Neural crest cell (in vitro differentiated cells): ENCODE measurements at regions not wholly inside any gene's neighbourhood (a gene's known extent, or its start where the extent isn't known, plus 50 kb on each side); places are given as distances from the start of the nearest gene placed in this dataset.

Source experiments
- DNase-seq: peaks from one replicate; pipeline ENCODE4 v3.0.0; 2021; ENCODE audit warnings: low read depth, mixed read lengths, low spot score
- H3K27ac Mint-ChIP-seq: one replicate; pipeline ENCODE4 v1.8.0; 2021; ENCODE audit warnings: mild to moderate bottlenecking, mixed read lengths; ENCODE audit not compliant: unreplicated experiment
- H3K27me3 Mint-ChIP-seq: 2 replicates; pipeline ENCODE4 v1.8.0; 2021; ENCODE audit warnings: low read depth, mild to moderate bottlenecking, mixed read lengths
- H3K36me3 Mint-ChIP-seq: 2 replicates; pipeline ENCODE4 v1.8.0; 2021; ENCODE audit warnings: low read depth, mild to moderate bottlenecking, mixed read lengths
- H3K4me1 Mint-ChIP-seq: 2 replicates; pipeline ENCODE4 v1.8.0; 2021; ENCODE audit warnings: mixed read lengths
- H3K4me3 Mint-ChIP-seq: one replicate; pipeline ENCODE4 v1.8.0; 2021; ENCODE audit warnings: mild to moderate bottlenecking, mixed read lengths
- H3K9me3 Mint-ChIP-seq: 2 replicates; pipeline ENCODE4 v1.8.0; 2021; ENCODE audit warnings: mixed read lengths
- CTCF ChIP-seq: fragments of 200-600 bp; sonication (generic); conservative IDR thresholded peaks from 2 replicates; pipeline ENCODE4 v1.5.0; 2021; ENCODE audit warnings: antibody characterized with exemption, mild to moderate bottlenecking

GRCh38 chr15:95182091-95182490, 950.7 kb downstream of the MCTP2 start:
- Mint-ChIP-seq H3K27me3 (no peaks in the 10 kb centered on the region), H3K27ac (no peak overlapping the region), H3K4me3 (no peak overlapping the region), H3K9me3 (peaks cover 15% of the 10 kb centered on the region), H3K36me3 (peaks cover 19% of the 10 kb centered on the region), H3K4me1 (no peaks in the 10 kb centered on the region)
- TF ChIP-seq CTCF: no peak
- no peak for DNase-seq

GRCh38 chr15:95192923-95193322, 961.6 kb downstream of the MCTP2 start:
- no peak for TF ChIP-seq CTCF
- Mint-ChIP-seq H3K4me3 (no peak overlapping the region), H3K9me3 (peaks cover 13% of the 10 kb centered on the region), H3K27ac (no peak overlapping the region), H3K27me3 (no peaks in the 10 kb centered on the region), H3K4me1 (peaks cover 12% of the 10 kb centered on the region), H3K36me3 (peaks cover 9% of the 10 kb centered on the region)
- no peak for DNase-seq

GRCh38 chr15:95194746-95195145, 963.4 kb downstream of the MCTP2 start:
- peaks cover 4% of the 10 kb centered on the region for H3K36me3 Mint-ChIP-seq
- H3K4me3 Mint-ChIP-seq: no peak overlapping the region
- peaks cover 12% of the 10 kb centered on the region for H3K4me1 Mint-ChIP-seq
- no peak for DNase-seq
- H3K9me3 Mint-ChIP-seq: peaks cover 5% of the 10 kb centered on the region
- H3K27ac Mint-ChIP-seq: no peak overlapping the region
- no peak for TF ChIP-seq CTCF
- no peaks in the 10 kb centered on the region for H3K27me3 Mint-ChIP-seq

GRCh38 chr15:95196176-95196915, 965.0 kb downstream of the MCTP2 start:
- no peaks in the 10 kb centered on the region for H3K27me3 Mint-ChIP-seq
- peaks cover 9% of the 10 kb centered on the region for H3K36me3 Mint-ChIP-seq
- peaks cover 12% of the 10 kb centered on the region for H3K4me1 Mint-ChIP-seq
- no peak overlapping the region for H3K27ac Mint-ChIP-seq
- no peak for TF ChIP-seq CTCF
- DNase-seq: no peak
- peaks cover 12% of the 10 kb centered on the region for H3K9me3 Mint-ChIP-seq
- peak overlapping the region; percentile 12 for H3K4me3 Mint-ChIP-seq

- no peak overlapping the region for H3K27ac Mint-ChIP-seq
- peaks cover 39% of the 10 kb centered on the region for H3K9me3 Mint-ChIP-seq
- H3K27me3 Mint-ChIP-seq: no peaks in the 10 kb centered on the region
- no peak for DNase-seq
- H3K4me1 Mint-ChIP-seq: no peaks in the 10 kb centered on the region
- peaks cover 27% of the 10 kb centered on the region for H3K36me3 Mint-ChIP-seq
- no peak for TF ChIP-seq CTCF
- H3K4me3 Mint-ChIP-seq: no peak overlapping the region
Observed at GRCh38 chr15:95202569-95203349, 971.4 kb downstream of the MCTP2 start.
